ENCODE measurements at regions not wholly inside any gene's neighbourhood (a gene's known extent, or its start where the extent isn't known, plus 50 kb on each side); places are given as distances from the start of the nearest gene placed in this dataset.
"Not testable (repeated sequence)": the region's sequence is repeated elsewhere in the genome, so short reads cannot be mapped to it uniquely, and the experiment has no call there.

DNA sequence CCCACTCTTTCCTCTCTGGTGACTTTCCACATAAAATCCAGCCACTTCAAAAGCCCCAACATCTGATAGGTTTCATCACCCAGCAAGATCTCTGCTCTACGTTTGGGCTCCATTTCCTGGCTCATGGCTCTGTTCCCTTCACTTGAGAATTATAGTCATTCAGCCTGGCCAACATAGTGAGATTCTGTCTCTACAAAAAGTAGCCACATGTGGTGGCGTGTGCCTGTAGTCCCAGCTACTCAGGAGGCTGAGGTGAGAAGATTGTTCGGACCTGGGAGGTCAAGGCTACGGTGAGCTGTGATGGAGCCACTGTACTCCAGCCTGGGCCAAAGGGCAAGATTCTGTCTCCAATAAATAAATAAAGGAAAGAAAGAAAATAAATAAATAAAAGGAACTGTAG, 83.3 kb upstream of the IGFBPL1 start:
- H3K36me3 ChIP-seq (ENCODE audit: control insufficient read depth in 2 of 2, extremely low read depth in 1 of 2, insufficient read depth in 2 of 2, low read length in 2 of 2), result no peaks in the 10 kb centered on the region
- H3K4me1 ChIP-seq (ENCODE audit: control insufficient read depth, extremely low read depth, insufficient read depth, low read length), result no peaks in the 10 kb centered on the region
- H3K4me2 ChIP-seq (ENCODE audit: control insufficient read depth, extremely low read depth, insufficient read depth, low read depth, low read length), result no peak overlapping the region
- H3K9ac ChIP-seq (ENCODE audit: control insufficient read depth, extremely low read depth, insufficient read depth, low read length), result no peak overlapping the region
- H3K79me2 ChIP-seq (ENCODE audit: control insufficient read depth, insufficient read depth, low read length), result no peaks in the 10 kb centered on the region
- dilution Hi-C loops (cut with MboI; ENCODE audit: extremely low pct_ligation_motif_present, low sequenced_read_pairs), result no loop called here
- H3K9me3 ChIP-seq (ENCODE audit: control insufficient read depth, low read depth, low read length), result no peaks in the 10 kb centered on the region
- H2AFZ ChIP-seq (ENCODE audit: control insufficient read depth, low read length), result no peak overlapping the region
- H3K27ac ChIP-seq (ENCODE audit: control insufficient read depth, insufficient read depth, low read length), result no peak overlapping the region
- no peaks in the 10 kb centered on the region for H3K9me1 ChIP-seq (ENCODE audit: control insufficient read depth, extremely low read depth, insufficient read depth, low read length)
- TF ChIP-seq EZH2 (IDR thresholded peaks at IDR 0.05; ENCODE audit: low read length), result no peak
- TF ChIP-seq CTCF (optimal IDR thresholded peaks at IDR 0.05 in 1 of 3, IDR thresholded peaks at IDR 0.05 in 1 of 3, conservative IDR thresholded peaks at IDR 0.05 in 1 of 3; ENCODE audit: extremely low read depth in 1 of 3, insufficient read depth in 2 of 3, low read length in 3 of 3), result no peak
- DNase-seq (ENCODE audit: low read depth, low spot score) (no peak), FAIRE-seq (no peak)
- no peaks in the 10 kb centered on the region for H3K27me3 ChIP-seq (ENCODE audit: control insufficient read depth, extremely low read depth, insufficient read depth, low read length)
- H4K20me1 ChIP-seq (ENCODE audit: control insufficient read depth, extremely low read depth, insufficient read depth, low read length), result no peaks in the 10 kb centered on the region
- H3K4me3 ChIP-seq (ENCODE audit: control insufficient read depth in 2 of 3, extremely low read depth in 1 of 3, insufficient read depth in 2 of 3, low read depth in 1 of 3, low read length in 3 of 3), result no peak overlapping the region

- H4K20me1 ChIP-seq (ENCODE audit: control insufficient read depth, extremely low read depth, insufficient read depth, low read length); H3K79me2 ChIP-seq (ENCODE audit: control insufficient read depth, insufficient read depth, low read length); dilution Hi-C loops (cut with MboI; ENCODE audit: extremely low pct_ligation_motif_present, low sequenced_read_pairs); H3K36me3 ChIP-seq (ENCODE audit: control insufficient read depth in 2 of 2, extremely low read depth in 1 of 2, insufficient read depth in 2 of 2, low read length in 2 of 2); H3K27ac ChIP-seq (ENCODE audit: control insufficient read depth, insufficient read depth, low read length); H3K9me1 ChIP-seq (ENCODE audit: control insufficient read depth, extremely low read depth, insufficient read depth, low read length); H3K4me3 ChIP-seq (ENCODE audit: control insufficient read depth in 2 of 3, extremely low read depth in 1 of 3, insufficient read depth in 2 of 3, low read depth in 1 of 3, low read length in 3 of 3); H3K27me3 ChIP-seq (ENCODE audit: control insufficient read depth, extremely low read depth, insufficient read depth, low read length); H3K9me3 ChIP-seq (ENCODE audit: control insufficient read depth, low read depth, low read length); H3K9ac ChIP-seq (ENCODE audit: control insufficient read depth, extremely low read depth, insufficient read depth, low read length): not testable (repeated sequence)
- DNase-seq (ENCODE audit: low read depth, low spot score), result peak; percentile 70
- peak overlapping the region; percentile 67 for H3K4me2 ChIP-seq (ENCODE audit: control insufficient read depth, extremely low read depth, insufficient read depth, low read depth, low read length)
- H2AFZ ChIP-seq (ENCODE audit: control insufficient read depth, low read length), result peak overlapping the region; percentile 49
- peaks cover 22% of the 10 kb centered on the region for H3K4me1 ChIP-seq (ENCODE audit: control insufficient read depth, extremely low read depth, insufficient read depth, low read length)
- peak; percentile 100 for FAIRE-seq
Observed at GRCh38 chr9:38500171-38500570, 75.9 kb upstream of the IGFBPL1 start.

- H3K27ac ChIP-seq (ENCODE audit: control insufficient read depth, insufficient read depth, low read length); H2AFZ ChIP-seq (ENCODE audit: control insufficient read depth, low read length); H3K9me1 ChIP-seq (ENCODE audit: control insufficient read depth, extremely low read depth, insufficient read depth, low read length); H3K9me3 ChIP-seq (ENCODE audit: control insufficient read depth, low read depth, low read length); H3K4me3 ChIP-seq (ENCODE audit: control insufficient read depth in 2 of 3, extremely low read depth in 1 of 3, insufficient read depth in 2 of 3, low read depth in 1 of 3, low read length in 3 of 3); H3K36me3 ChIP-seq (ENCODE audit: control insufficient read depth in 2 of 2, extremely low read depth in 1 of 2, insufficient read depth in 2 of 2, low read length in 2 of 2); H3K27me3 ChIP-seq (ENCODE audit: control insufficient read depth, extremely low read depth, insufficient read depth, low read length); H3K9ac ChIP-seq (ENCODE audit: control insufficient read depth, extremely low read depth, insufficient read depth, low read length); H3K79me2 ChIP-seq (ENCODE audit: control insufficient read depth, insufficient read depth, low read length); H3K4me2 ChIP-seq (ENCODE audit: control insufficient read depth, extremely low read depth, insufficient read depth, low read depth, low read length); H4K20me1 ChIP-seq (ENCODE audit: control insufficient read depth, extremely low read depth, insufficient read depth, low read length); dilution Hi-C loops (cut with MboI; ENCODE audit: extremely low pct_ligation_motif_present, low sequenced_read_pairs); DNase-seq (ENCODE audit: low read depth, low spot score): not testable (repeated sequence)
- H3K4me1 ChIP-seq (ENCODE audit: control insufficient read depth, extremely low read depth, insufficient read depth, low read length), result peaks cover 22% of the 10 kb centered on the region
- FAIRE-seq, result peak; percentile 67
Observed at GRCh38 chr9:38498551-38498950, 74.3 kb upstream of the IGFBPL1 start.
